ENCODE measurements at regions not wholly inside any gene's neighbourhood (a gene's known extent, or its start where the extent isn't known, plus 50 kb on each side); places are given as distances from the start of the nearest gene placed in this dataset.
"Not testable (repeated sequence)": the region's sequence is repeated elsewhere in the genome, so short reads cannot be mapped to it uniquely, and the experiment has no call there.

DNA sequence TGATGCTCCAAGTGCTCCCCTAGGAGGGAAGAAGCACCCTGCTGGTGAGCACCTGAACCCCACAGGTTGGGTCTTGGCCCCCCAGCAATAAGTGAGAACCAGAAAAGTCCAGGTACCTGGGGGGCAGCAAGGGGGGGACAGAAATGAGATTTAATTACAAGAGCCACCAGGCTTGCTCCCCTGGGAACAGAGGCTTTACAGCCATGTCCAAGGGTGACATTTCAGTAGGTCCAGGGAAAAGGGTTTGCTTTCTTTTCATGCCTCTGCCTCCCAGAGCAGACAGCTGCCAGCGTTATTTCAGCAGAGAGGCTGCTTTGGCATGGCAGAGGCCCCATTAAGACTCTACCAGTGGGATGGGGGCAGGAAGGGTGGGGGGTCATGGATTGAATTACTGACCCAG is 437.7 kb downstream of the BUD13 start:
- DNase-seq (ENCODE audit: low read depth) = no peak

GRCh38 chr11:116334596-116334995 is 438.2 kb downstream of the BUD13 start:
- no peak for DNase-seq (ENCODE audit: low read depth)

GRCh38 chr11:116333001-116333535 is 439.7 kb downstream of the BUD13 start:
- DNase-seq (ENCODE audit: low read depth) = no peak

DNA sequence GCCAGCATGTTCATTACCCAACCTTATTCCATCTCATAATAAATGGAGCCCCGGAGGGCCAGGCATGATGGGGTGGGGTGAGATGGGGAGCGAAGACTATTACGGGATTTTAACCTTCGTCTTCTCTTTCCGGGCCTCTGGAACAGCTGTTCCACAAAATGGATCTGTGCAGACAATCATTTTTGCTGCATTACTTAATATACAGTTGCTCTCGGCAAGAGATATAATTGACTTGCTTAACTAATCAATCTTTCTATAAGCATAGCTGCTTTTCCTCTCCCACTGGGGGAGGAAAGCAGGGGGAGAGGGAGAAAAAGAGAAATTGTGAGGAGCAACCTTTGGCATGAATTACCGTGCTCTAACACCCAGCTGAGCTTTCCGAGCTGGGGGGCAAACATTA is 440.4 kb downstream of the BUD13 start:
- no peak for DNase-seq (ENCODE audit: low read depth)

DNA sequence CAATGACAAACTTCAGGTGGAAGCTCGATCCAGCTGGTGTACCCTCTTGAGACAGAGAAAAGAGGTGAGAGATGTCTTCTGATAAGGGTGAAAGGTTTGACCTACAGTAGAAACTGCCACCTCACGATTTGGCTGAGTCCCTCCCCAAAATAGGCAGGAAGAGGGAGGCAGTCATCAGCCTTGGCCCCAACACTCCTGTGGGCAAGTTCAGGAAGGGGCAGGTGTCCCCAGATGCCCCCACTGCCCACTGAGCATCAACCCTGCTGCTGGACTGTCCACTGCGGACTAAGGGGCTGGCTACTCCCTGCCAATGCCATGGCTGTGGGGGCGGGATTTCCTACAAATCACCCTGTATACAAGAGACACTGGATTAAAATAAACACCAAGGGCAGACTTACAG is 441.4 kb downstream of the BUD13 start:
- DNase-seq (ENCODE audit: low read depth) = no peak

- DNase-seq (ENCODE audit: low read depth) = no peak
Measured at GRCh38 chr11:116330439-116331185, 442.2 kb downstream of the BUD13 start.

DNA sequence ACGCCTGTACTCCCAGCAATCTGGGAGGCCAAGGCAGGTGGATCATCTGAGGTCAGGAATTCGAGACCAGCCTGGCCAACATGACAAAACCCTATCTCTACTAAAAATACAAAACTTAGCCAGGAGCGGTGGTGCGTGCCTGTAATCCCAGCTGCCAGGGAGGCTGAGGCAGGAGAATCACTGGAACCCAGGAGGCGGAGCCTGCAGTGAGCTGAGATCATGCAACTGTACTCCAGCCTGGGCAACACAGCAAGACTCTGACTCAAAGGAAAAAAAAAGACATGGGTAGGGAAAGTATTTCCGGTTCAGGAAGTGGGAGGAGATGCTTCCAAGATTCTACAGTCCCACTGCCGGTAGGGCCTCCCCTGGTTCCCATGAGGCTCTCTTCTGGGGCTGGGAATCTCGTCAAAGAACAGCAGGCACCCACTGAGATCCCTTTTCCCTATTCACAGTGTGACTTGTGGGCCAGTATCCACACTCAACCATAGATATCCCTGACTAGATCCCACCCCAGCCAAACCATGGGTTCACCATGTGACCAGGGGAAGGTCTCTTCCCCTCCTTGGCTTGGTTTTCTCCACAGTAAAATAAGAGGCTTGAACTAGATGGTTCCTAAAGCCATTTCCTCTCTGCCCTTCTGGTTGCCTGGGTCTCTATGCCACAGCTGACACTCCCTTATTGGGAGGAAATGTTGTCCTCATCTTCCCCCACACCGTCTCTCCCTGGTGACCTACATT is 443.3 kb downstream of the BUD13 start:
- DNase-seq (ENCODE audit: low read depth) = no peak

DNA sequence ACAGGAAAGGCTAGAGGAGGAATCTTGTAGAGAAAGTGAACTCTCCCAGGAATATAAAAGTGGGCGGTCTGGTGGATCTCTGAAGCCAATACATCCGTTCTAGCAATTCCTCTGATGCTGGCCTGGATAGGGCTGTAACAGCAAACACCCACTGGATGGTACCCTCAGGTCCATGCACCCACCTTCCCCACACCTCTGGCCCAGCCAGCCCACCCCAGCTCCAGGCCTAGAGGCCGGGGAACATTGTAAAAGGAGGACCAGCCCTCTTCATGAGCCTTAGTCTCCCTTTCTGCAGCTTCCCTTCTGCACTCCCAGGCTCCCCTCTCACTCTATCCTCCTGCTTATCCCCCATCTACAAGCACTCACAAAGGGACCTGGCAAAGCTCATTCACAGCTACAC is 443.9 kb downstream of the BUD13 start:
- DNase-seq (ENCODE audit: low read depth) = no peak

DNA sequence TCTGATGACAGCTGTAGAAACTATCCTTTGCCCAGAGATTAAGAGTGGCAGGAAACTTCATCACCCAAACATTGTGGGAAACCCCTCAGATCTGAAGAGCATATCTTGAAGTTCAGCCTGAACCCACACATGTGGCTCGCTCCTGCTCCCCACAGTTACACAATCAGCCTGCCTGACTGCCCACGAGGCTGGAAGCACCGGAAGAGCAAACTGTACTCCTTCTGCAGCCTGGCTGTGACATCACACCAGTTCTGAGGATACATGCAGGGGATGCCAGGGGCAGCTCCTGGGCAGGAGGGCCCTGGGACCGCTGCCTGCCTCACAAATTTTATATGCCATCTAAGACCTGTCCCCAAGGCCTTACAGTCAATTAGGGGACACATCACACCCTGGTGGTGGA is 444.4 kb downstream of the BUD13 start:
- no peak for DNase-seq (ENCODE audit: low read depth)

DNA sequence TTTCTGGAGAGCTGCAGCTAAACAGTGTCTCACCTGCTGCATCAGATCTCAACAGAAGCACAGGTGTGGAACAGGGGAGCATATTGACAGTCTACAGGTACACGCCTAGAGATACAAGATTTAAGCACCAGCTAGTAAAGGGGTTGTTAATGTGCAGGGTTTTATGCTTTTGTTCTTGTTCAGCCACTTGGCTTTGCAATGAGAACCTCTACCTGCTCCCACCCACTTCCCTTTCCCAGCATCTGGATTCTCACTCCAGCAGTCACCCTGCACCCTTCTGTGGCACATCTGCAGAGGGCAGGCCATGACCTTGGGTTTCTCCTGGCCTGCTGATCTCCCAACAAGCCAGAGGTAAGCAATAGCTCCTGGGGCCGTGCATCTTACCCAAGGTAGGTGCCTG is 446.6 kb downstream of the BUD13 start:
- DNase-seq (ENCODE audit: low read depth) = no peak

- DNase-seq (ENCODE audit: low read depth) = no peak
Measured at GRCh38 chr11:116325247-116325646, 447.5 kb downstream of the BUD13 start.

GRCh38 chr11:116324077-116324476 is 448.7 kb downstream of the BUD13 start:
- DNase-seq (ENCODE audit: low read depth) = not testable (repeated sequence)

GRCh38 chr11:116317212-116317611 is 455.6 kb downstream of the BUD13 start:
- DNase-seq (ENCODE audit: low read depth) = no peak

- no peak for DNase-seq (ENCODE audit: low read depth)
Measured at GRCh38 chr11:116314006-116314405, 458.8 kb downstream of the BUD13 start.

DNA sequence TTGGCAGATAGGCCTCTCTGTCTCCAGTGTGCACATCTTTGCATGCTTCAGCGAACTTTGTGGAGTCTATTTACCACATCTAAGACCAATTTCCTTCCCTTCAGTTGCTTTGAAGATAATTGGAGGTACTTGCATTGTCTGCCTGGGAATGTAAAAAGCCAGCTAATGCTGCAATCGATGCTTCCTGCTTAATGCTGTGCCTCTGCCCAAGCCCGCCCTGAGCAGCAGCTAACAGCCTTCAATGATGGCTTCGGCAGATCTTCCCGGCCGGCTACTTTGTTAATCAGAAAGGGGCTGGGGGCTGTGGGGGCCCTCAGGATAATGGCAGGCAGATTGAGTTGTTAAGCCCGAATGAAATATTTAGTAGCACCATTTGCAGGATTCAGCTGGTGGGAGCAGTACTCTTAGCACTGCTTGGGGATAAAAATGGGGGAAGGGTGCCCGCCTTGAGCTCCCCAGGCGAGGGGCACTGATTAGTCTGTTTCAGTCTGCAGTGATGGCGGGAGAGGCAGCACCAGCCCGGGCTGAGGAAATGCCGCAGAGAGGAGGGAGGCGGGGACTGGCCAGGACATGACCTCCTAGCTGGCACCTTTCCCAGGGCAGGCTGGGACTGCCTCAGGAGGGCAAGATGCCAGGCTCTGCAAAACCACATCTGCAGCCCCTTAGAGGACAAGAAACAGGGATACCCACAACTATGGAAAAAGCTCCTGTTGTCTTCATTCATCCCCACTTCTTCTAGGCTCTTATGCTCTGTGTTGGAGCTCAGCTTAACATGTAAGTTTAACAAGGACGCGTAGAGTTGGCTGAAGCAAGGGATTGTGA is 460.0 kb downstream of the BUD13 start:
- no peak for DNase-seq (ENCODE audit: low read depth)

DNA sequence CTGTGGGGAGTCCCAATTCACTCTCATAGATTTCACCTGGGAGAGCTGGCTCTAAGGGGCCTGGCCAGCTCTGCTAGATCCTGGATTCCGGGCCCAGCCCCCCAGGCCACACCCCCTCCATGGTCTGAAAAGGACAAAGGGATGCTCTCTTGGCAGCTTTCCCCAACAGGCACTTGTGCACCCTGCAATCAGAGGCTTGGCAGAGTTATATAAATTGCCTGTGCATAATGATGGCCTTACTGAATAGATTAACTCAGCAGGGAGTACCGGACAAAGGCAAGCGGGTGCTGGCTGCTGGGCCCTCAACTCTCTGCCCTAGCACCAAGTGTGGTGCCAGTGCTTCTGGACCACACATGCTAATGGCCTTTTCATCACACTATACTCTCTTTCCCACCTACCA is 461.6 kb downstream of the BUD13 start:
- no peak for DNase-seq (ENCODE audit: low read depth)

- DNase-seq (ENCODE audit: low read depth) = no peak
Measured at GRCh38 chr11:116310698-116311097, 462.1 kb downstream of the BUD13 start.

GRCh38 chr11:116310226-116310625 is 462.6 kb downstream of the BUD13 start:
- no peak for DNase-seq (ENCODE audit: low read depth)

DNA sequence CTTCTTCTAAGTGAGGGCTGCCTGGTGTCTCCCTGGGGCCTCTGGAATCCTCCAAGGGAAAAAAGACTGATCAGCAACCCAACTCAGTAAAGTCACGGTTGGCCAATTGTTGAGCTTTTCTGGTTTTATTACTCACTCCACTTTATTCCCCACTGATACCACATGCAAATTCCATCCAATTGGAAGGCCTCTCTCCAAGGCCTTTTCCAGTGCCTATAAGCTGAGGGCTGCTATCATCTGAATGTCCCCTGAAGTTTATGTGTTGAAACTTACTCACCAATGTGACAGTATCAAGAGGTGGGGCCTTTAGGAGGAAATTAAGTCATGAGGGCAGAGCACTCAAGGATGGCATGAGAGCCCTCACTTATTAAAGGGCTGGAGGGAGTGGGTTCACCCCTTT is 463.3 kb downstream of the BUD13 start:
- DNase-seq (ENCODE audit: low read depth) = no peak

DNA sequence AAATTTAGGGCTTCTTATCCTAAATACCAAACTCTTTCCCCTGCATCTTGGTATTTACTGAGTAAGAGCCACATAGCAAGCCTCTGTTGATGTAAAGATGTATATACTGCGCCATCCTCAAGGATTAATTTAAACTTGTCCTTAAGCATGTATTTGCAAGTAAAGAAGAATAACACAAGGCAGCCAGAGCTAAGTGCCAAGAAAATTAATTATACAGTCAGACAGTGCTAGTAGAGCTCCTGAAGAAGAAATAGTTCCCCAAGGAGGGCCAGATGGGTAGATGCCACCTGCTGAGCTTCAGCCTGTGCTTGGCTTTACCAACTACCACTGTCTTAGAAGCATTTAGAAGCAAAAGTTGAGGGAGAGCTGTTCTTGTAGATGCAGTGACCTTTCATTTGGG is 470.0 kb downstream of the BUD13 start:
- DNase-seq (ENCODE audit: low read depth) = no peak

DNA sequence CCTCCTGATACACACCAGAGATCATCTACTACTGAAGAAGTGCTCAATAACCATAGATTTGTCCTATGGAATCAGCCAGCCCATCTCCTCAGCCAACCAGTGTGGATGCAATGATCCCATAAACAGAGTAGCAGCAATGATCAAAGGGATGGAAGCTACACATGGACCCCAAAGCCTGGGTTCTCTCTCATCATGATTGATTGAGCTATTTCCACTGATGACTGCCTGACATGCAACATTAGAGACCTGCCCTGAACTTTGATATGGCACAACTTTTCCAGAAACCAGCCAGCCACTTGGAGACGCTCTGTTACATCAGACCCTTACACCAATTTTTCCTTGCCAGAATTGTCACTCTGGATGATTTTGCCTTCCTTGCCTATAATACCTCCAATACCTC is 471.6 kb downstream of the BUD13 start:
- DNase-seq (ENCODE audit: low read depth) = no peak

GRCh38 chr11:116300232-116300631 is 472.6 kb downstream of the BUD13 start:
- DNase-seq (ENCODE audit: low read depth) = no peak

DNA sequence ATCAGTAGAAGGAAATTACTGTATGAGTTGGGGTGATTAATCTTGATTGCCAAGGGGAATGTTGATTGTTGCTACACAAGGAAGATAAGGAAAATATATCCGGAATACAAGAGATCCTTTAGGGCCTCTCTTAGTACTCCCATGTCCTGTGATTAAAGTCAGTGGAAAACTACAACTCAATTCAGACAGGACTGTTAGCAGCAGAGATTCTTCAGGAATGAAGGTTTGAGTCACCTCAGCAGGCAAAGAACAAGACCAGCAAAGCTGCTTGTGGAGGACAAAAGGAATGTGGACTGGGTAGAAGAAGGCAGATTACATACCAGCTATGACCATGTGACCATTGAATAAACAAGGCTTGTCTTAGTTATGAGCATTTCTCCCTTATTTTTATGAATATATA is 478.2 kb downstream of the BUD13 start:
- no peak for DNase-seq (ENCODE audit: low read depth)

All from T-helper 22 cell (primary cell).